ENCODE measurements at regions not wholly inside any gene's neighbourhood (a gene's known extent, or its start where the extent isn't known, plus 50 kb on each side); places are given as distances from the start of the nearest gene placed in this dataset.
A peak's percentile ranks its signal among the peaks of the same experiment; 100 is the strongest.

- no peak for TF ChIP-seq CTCF (IDR thresholded peaks at IDR 0.05; ENCODE audit: insufficient read depth, low read depth, low read length)
- DNase-seq (ENCODE audit: low read depth), result no peak
- no peak overlapping the region for H3K4me3 ChIP-seq (ENCODE audit: low read depth, low read length)
Observed at GRCh38 chr6:113762641-113763040, 94.5 kb upstream of the MARCKS start.

- TF ChIP-seq CTCF (IDR thresholded peaks at IDR 0.05; ENCODE audit: insufficient read depth, low read depth, low read length), result no peak
- H3K4me3 ChIP-seq (ENCODE audit: low read depth, low read length), result no peak overlapping the region
- DNase-seq (ENCODE audit: low read depth), result no peak
Observed at GRCh38 chr6:113763311-113763766, 93.8 kb upstream of the MARCKS start.

- no peak overlapping the region for H3K4me3 ChIP-seq (ENCODE audit: low read depth, low read length)
- DNase-seq (ENCODE audit: low read depth), result peak; percentile 40
- no peak for TF ChIP-seq CTCF (IDR thresholded peaks at IDR 0.05; ENCODE audit: insufficient read depth, low read depth, low read length)
Observed at GRCh38 chr6:113763876-113764275, 93.3 kb upstream of the MARCKS start.

GRCh38 chr6:113765909-113766308, 91.2 kb upstream of the MARCKS start:
- no peak for DNase-seq (ENCODE audit: low read depth)
- H3K4me3 ChIP-seq (ENCODE audit: low read depth, low read length), result no peak overlapping the region
- TF ChIP-seq CTCF (IDR thresholded peaks at IDR 0.05; ENCODE audit: insufficient read depth, low read depth, low read length), result no peak

- TF ChIP-seq CTCF (IDR thresholded peaks at IDR 0.05; ENCODE audit: insufficient read depth, low read depth, low read length), result no peak
- DNase-seq (ENCODE audit: low read depth), result no peak
- no peak overlapping the region for H3K4me3 ChIP-seq (ENCODE audit: low read depth, low read length)
Observed at GRCh38 chr6:113767985-113768384, 89.2 kb upstream of the MARCKS start.

- no peak overlapping the region for H3K4me3 ChIP-seq (ENCODE audit: low read depth, low read length)
- TF ChIP-seq CTCF (IDR thresholded peaks at IDR 0.05; ENCODE audit: insufficient read depth, low read depth, low read length), result no peak
- DNase-seq (ENCODE audit: low read depth), result no peak
Observed at GRCh38 chr6:113772961-113773360, 84.2 kb upstream of the MARCKS start.

- DNase-seq (ENCODE audit: low read depth), result peak; percentile 45
- no peak overlapping the region for H3K4me3 ChIP-seq (ENCODE audit: low read depth, low read length)
- TF ChIP-seq CTCF (IDR thresholded peaks at IDR 0.05; ENCODE audit: insufficient read depth, low read depth, low read length), result no peak
Observed at GRCh38 chr6:113774127-113774825, 82.9 kb upstream of the MARCKS start.

Measured in fibroblast of villous mesenchyme (primary cell).